Fibroblast of lung (primary cell): ENCODE measurements at regions not wholly inside any gene's neighbourhood (a gene's known extent, or its start where the extent isn't known, plus 50 kb on each side); places are given as distances from the start of the nearest gene placed in this dataset.

Source experiments
- DNase-seq, 2 donors: peaks; one replicate each; pipeline versions ENCODE4 v3.0.0 to v3.0.0-alpha.2; 2010; ENCODE audit warnings: low read depth in 2 of 2
- H2AFZ ChIP-seq: 2 replicates; pipeline ENCODE4 v1.5.1; 2012; ENCODE audit warnings: low read length, control low read depth, inconsistent platforms
- H3K27ac ChIP-seq: 2 replicates; pipeline ENCODE4 v1.5.1; 2011; ENCODE audit warnings: low read length, control low read depth; ENCODE audit not compliant: insufficient read depth
- H3K27me3 ChIP-seq: 2 replicates; pipeline ENCODE4 v1.5.1; 2011; ENCODE audit warnings: mild to moderate bottlenecking, low read length; ENCODE audit not compliant: control insufficient read depth, insufficient read depth
- H3K36me3 ChIP-seq: 2 replicates; pipeline ENCODE4 v1.5.1; 2011; ENCODE audit warnings: low read length; ENCODE audit not compliant: control insufficient read depth, insufficient read depth
- H3K4me1 ChIP-seq: 2 replicates; pipeline ENCODE4 v1.5.1; 2011; ENCODE audit warnings: low read length; ENCODE audit not compliant: control insufficient read depth, insufficient read depth; ENCODE audit errors: extremely low read depth
- H3K4me2 ChIP-seq: 2 replicates; pipeline ENCODE4 v1.5.1; 2011; ENCODE audit warnings: low read length, control low read depth; ENCODE audit not compliant: insufficient read depth; ENCODE audit errors: extremely low read depth
- H3K4me3 ChIP-seq, 4 experiments: fragments of 200-600 bp in 1 of 4; sonication (generic) in 1 of 4; replicated peaks in 1 of 4; 2 replicates each; pipeline ENCODE4 v1.5.1; 2011 to 2016; ENCODE audit warnings: low read length in 4 of 4, low read depth in 3 of 4, mild to moderate bottlenecking in 3 of 4, control low read depth in 2 of 4, inconsistent platforms in 1 of 4, mixed read lengths in 1 of 4; ENCODE audit not compliant: insufficient read depth in 1 of 4; ENCODE audit errors: control extremely low read depth in 1 of 4
- H3K79me2 ChIP-seq: 2 replicates; pipeline ENCODE4 v1.5.1; 2012; ENCODE audit warnings: mild to moderate bottlenecking, low read length, inconsistent platforms; ENCODE audit not compliant: control insufficient read depth, insufficient read depth
- H3K9ac ChIP-seq: 2 replicates; pipeline ENCODE4 v1.5.1; 2011; ENCODE audit warnings: mild to moderate bottlenecking, low read length, control low read depth; ENCODE audit not compliant: insufficient read depth
- H3K9me3 ChIP-seq: 2 replicates; pipeline ENCODE4 v1.5.1; 2012; ENCODE audit warnings: low read depth, low read length; ENCODE audit not compliant: control insufficient read depth, insufficient read depth
- H4K20me1 ChIP-seq: 2 replicates; pipeline ENCODE4 v1.5.1; 2011; ENCODE audit warnings: low read length; ENCODE audit not compliant: control insufficient read depth, insufficient read depth; ENCODE audit errors: extremely low read depth
- CTCF ChIP-seq, 2 donors: IDR thresholded peaks in 1 of 2; conservative IDR thresholded peaks in 1 of 2; 1 replicate in 1 of 2; 2 replicates in 1 of 2; pipeline ENCODE4 v1.5.1; 2011 to 2012; ENCODE audit warnings: low read length in 2 of 2, control low read depth in 1 of 2, inconsistent platforms in 1 of 2, low read depth in 1 of 2, mild to moderate bottlenecking in 1 of 2
- EZH2 ChIP-seq: IDR thresholded peaks from 2 replicates; pipeline ENCODE4 v1.5.1; 2012; ENCODE audit warnings: low read length, control low read depth, mild to moderate bottlenecking; ENCODE audit errors: missing control alignments

GRCh38 chr17:71980171-71980570 lies 140.6 kb upstream of the SOX9 start:
- no peak overlapping the region for H3K4me3 ChIP-seq
- H3K4me1 ChIP-seq = peaks cover 4% of the 10 kb centered on the region
- H3K27ac ChIP-seq = no peak overlapping the region
- H3K4me2 ChIP-seq = no peak overlapping the region
- TF ChIP-seq CTCF (conservative IDR thresholded peaks at IDR 0.05 in 1 of 2, IDR thresholded peaks at IDR 0.05 in 1 of 2; ENCODE audit: low read depth in 1 of 2, low read length in 2 of 2) (no peak), EZH2 (no peak)
- no peak overlapping the region for H3K9ac ChIP-seq
- H3K36me3 ChIP-seq = no peaks in the 10 kb centered on the region
- no peaks in the 10 kb centered on the region for H3K27me3 ChIP-seq
- DNase-seq = no peak
- H2AFZ ChIP-seq = no peak overlapping the region
- H3K9me3 ChIP-seq = no peaks in the 10 kb centered on the region
- no peaks in the 10 kb centered on the region for H3K79me2 ChIP-seq
- H4K20me1 ChIP-seq = no peaks in the 10 kb centered on the region

- no peak for DNase-seq
- no peak overlapping the region for H3K4me3 ChIP-seq
- peaks cover 2% of the 10 kb centered on the region for H3K4me1 ChIP-seq
- no peak overlapping the region for H2AFZ ChIP-seq
- no peak overlapping the region for H3K27ac ChIP-seq
- H3K27me3 ChIP-seq = no peaks in the 10 kb centered on the region
- no peak overlapping the region for H3K4me2 ChIP-seq
- H4K20me1 ChIP-seq = no peaks in the 10 kb centered on the region
- no peak overlapping the region for H3K9ac ChIP-seq
- no peak for TF ChIP-seq EZH2
- no peak for TF ChIP-seq CTCF (conservative IDR thresholded peaks at IDR 0.05 in 1 of 2, IDR thresholded peaks at IDR 0.05 in 1 of 2; ENCODE audit: low read depth in 1 of 2, low read length in 2 of 2)
- no peaks in the 10 kb centered on the region for H3K9me3 ChIP-seq
- H3K79me2 ChIP-seq = no peaks in the 10 kb centered on the region
- H3K36me3 ChIP-seq = no peaks in the 10 kb centered on the region
Observed at GRCh38 chr17:71983828-71984227, 137.0 kb upstream of the SOX9 start.

GRCh38 chr17:71985111-71986039 lies 135.4 kb upstream of the SOX9 start:
- no peak for TF ChIP-seq EZH2
- H3K9ac ChIP-seq = no peak overlapping the region
- no peak overlapping the region for H2AFZ ChIP-seq
- H3K36me3 ChIP-seq = no peaks in the 10 kb centered on the region
- H3K27ac ChIP-seq = no peak overlapping the region
- no peaks in the 10 kb centered on the region for H3K79me2 ChIP-seq
- no peak overlapping the region for H3K4me2 ChIP-seq
- H3K9me3 ChIP-seq = no peaks in the 10 kb centered on the region
- no peaks in the 10 kb centered on the region for H4K20me1 ChIP-seq
- no peak overlapping the region for H3K4me3 ChIP-seq
- H3K4me1 ChIP-seq = peaks cover 2% of the 10 kb centered on the region
- H3K27me3 ChIP-seq = no peaks in the 10 kb centered on the region
- DNase-seq = peak in 1 of 2 donors; percentile 18
